ENCODE measurements at regions not wholly inside any gene's neighbourhood (a gene's known extent, or its start where the extent isn't known, plus 50 kb on each side); places are given as distances from the start of the nearest gene placed in this dataset.

GRCh38 chr11:92886243-92886905, 83.1 kb upstream of the MTNR1B start:
- H3K4me3 ChIP-seq (ENCODE audit: low read depth, low read length) = no peak overlapping the region
- peak; percentile 16 for DNase-seq (ENCODE audit: low read depth, low spot score)
- POLR2A ChIA-PET = no interaction called here
- TF ChIP-seq, protein P1, sequence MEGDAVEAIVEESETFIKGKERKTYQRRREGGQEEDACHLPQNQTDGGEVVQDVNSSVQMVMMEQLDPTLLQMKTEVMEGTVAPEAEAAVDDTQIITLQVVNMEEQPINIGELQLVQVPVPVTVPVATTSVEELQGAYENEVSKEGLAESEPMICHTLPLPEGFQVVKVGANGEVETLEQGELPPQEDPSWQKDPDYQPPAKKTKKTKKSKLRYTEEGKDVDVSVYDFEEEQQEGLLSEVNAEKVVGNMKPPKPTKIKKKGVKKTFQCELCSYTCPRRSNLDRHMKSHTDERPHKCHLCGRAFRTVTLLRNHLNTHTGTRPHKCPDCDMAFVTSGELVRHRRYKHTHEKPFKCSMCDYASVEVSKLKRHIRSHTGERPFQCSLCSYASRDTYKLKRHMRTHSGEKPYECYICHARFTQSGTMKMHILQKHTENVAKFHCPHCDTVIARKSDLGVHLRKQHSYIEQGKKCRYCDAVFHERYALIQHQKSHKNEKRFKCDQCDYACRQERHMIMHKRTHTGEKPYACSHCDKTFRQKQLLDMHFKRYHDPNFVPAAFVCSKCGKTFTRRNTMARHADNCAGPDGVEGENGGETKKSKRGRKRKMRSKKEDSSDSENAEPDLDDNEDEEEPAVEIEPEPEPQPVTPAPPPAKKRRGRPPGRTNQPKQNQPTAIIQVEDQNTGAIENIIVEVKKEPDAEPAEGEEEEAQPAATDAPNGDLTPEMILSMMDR (IDR thresholded peaks at IDR 0.05; ENCODE audit: insufficient read depth, low read length, missing control alignments) = peak; percentile 60
- CTCF ChIA-PET = interaction anchor here (0.7 to 1.7 kb wide), 11 partner anchors 12 to 734 kb away, joined by 3 to 5 read pairs (median 3); no protein-coding TSS in a partner anchor

DNA sequence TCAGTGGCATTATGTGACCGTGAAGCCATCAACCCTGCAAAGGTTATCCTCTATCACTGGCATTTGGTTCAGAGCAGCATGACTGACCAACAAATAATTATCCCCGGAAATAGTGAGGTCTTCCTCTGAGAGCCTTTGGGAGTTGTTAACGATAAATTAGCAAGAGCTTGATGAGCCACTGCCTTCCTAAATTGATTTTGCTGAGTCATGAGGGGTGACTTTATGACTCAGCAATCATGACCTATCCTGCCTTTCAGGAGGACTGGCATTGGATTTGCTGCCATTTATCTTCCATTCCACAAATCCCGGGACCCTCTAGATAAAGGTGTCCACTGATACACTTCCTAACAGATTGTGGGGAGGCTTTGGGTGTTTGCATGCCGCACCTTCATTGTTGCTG, 80.8 kb upstream of the MTNR1B start:
- POLR2A ChIA-PET = no interaction called here
- DNase-seq (ENCODE audit: low read depth, low spot score) = no peak
- H3K4me3 ChIP-seq (ENCODE audit: low read depth, low read length) = no peak overlapping the region
- CTCF ChIA-PET = interaction anchor here (1.2 kb wide), 1 partner anchor 39 kb away, joined by 3 read pairs; no protein-coding TSS in a partner anchor
- TF ChIP-seq, protein P1 (IDR thresholded peaks at IDR 0.05; ENCODE audit: insufficient read depth, low read length, missing control alignments) = no peak

DNA sequence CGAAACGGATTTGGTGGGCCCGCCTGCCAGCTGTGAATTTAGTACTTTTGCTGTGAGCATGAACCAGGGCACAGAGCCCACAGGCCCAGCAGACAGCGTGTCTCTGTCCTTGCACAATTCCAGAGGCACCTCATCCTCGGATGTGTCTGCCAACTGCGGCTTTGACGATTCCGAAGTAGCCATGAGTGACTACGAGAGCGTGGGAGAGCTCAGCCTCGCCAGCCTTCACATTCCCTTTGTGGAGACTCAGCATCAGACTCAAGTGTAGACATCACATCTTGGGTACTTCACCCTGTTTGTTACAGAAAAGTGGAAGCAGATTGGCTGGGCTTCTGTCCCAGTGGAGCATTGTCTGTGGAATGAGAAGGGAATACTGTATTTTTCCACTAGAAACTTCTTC, 78.6 kb upstream of the MTNR1B start:
- DNase-seq (ENCODE audit: low read depth, low spot score) = no peak
- no peak overlapping the region for H3K4me3 ChIP-seq (ENCODE audit: low read depth, low read length)
- ChIA-PET POLR2A (no interaction called here), CTCF (no interaction called here)
- TF ChIP-seq, protein P1 (IDR thresholded peaks at IDR 0.05; ENCODE audit: insufficient read depth, low read length, missing control alignments) = no peak

DNA sequence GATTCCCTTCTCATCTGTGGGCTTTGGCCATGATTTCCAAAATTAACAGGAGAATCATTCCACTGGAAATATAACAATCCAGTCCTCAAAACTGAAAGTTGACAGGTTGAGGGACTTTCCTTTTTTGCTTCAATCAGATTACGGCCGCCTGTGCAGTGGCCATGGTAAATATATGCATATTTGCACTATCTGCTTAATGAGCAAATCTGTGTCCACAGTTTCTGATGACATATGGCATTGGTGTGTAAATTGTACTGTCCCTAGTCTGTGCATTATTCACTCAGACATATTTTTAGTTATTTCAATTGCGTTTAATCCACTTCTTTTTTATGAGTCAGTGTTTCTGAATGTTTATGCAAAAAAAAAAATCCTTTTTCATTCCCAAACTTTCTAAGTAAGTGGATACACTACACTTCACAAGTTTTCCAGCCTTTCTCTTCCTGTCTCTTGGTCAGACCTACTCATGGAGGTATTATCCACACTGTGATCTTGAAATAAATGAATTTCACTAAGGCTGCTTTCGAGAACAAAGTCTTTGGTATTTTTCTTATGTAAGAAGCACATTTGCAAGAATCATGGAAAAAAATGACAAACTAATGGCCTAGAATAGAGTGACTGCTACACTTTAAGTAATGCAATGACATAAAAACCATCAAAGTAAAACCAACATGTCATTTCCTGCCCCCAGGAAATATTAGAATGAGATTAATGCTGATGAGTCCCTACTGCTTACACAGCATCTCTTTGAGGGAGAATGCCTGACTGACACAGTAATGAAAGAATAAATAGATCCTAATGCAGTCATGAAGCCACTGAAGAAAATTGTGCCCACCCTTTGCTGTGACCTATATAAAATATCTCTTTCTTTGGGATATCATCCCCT, 76.4 kb upstream of the MTNR1B start:
- ChIA-PET POLR2A (no interaction called here), CTCF (no interaction called here)
- H3K4me3 ChIP-seq (ENCODE audit: low read depth, low read length) = no peak overlapping the region
- no peak for DNase-seq (ENCODE audit: low read depth, low spot score)
- TF ChIP-seq, protein P1 (IDR thresholded peaks at IDR 0.05; ENCODE audit: insufficient read depth, low read length, missing control alignments) = no peak

DNA sequence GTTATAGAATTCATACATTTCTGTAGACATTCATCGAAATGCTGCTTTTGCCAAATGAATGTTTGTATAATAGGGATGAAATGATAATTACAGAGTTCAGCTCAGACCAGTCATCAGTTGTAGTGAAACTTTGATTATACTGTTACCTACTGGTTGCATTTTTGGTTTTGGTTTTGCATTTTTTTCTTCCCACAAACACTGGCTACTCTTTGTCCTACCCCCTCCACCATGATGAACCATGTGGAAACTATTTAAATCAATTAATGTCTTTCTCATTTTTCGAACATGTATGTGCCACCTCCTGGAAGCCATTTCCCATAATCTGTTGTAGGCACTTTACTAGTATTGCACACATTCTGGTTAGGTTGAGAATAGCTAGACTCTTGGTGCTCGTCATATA, 75.3 kb upstream of the MTNR1B start:
- TF ChIP-seq, protein P1 (IDR thresholded peaks at IDR 0.05; ENCODE audit: insufficient read depth, low read length, missing control alignments) = no peak
- no peak overlapping the region for H3K4me3 ChIP-seq (ENCODE audit: low read depth, low read length)
- DNase-seq (ENCODE audit: low read depth, low spot score) = no peak
- ChIA-PET POLR2A (no interaction called here), CTCF (no interaction called here)

DNA sequence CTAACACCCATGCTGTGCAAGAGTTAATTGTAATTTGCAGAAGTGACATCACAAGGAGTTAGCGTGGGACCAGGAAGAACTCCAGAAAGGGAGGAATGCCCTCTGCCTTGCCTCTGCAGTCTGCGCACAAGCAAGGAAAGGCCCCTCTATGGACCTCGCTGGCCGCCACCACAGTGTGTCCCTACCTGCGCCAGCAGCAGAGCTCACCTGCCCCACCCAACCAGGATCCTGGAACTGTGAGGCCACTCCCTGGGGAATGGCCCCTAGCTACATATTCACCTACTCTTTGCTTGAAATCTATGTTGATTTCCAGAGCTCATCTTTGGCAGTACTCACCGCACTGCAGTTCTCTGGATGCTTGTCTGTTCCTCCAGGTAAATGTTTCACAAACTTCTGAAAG, 72.0 kb upstream of the MTNR1B start:
- POLR2A ChIA-PET = no interaction called here
- CTCF ChIA-PET = no interaction called here
- DNase-seq (ENCODE audit: low read depth, low spot score) = no peak

More for the DNA sequence above, 72.0 kb upstream of the MTNR1B start:
- no peak overlapping the region for H3K4me3 ChIP-seq (ENCODE audit: low read depth, low read length)
- TF ChIP-seq, protein P1 (IDR thresholded peaks at IDR 0.05; ENCODE audit: insufficient read depth, low read length, missing control alignments) = no peak

All from AG04449 (cell line).